Stimulated activated CD8-positive, alpha-beta memory T cell treated with anti-CD3 and anti-CD28 coated beads, Interleukin-7, amount 100 ng/mL, for 48 hours (primary cell): ENCODE measurements at regions not wholly inside any gene's neighbourhood (a gene's known extent, or its start where the extent isn't known, plus 50 kb on each side); places are given as distances from the start of the nearest gene placed in this dataset.
"Not testable (repeated sequence)": the region's sequence is repeated elsewhere in the genome, so short reads cannot be mapped to it uniquely, and the experiment has no call there.

Experiments used
- DNase-seq, 2 donors: peaks; one replicate each; pipeline ENCODE4 v3.0.0-alpha.2; 2020; ENCODE audit warnings: low read depth in 1 of 2; ENCODE audit errors: extremely low read depth in 1 of 2

DNA sequence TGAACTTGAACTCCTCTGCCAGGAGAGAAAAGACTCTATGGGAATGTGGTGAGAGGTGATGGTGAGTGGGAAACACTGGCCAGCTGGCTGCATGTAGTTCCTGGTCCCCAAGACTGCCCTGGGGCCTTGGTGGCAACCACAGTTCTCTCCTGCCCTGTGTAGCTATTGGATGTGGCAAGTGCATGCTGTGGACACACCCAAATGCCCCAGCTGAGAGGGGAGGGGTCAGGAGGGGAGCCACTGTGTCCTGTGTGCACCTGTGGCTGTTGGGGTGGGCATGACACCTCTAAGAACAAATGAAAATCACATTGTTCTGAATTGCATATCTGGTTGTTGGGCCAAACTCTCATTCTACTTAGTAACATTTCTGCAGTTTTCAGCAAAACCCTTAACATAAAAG is 409.6 kb downstream of the NSUN3 start:
- DNase-seq, result no peak

DNA sequence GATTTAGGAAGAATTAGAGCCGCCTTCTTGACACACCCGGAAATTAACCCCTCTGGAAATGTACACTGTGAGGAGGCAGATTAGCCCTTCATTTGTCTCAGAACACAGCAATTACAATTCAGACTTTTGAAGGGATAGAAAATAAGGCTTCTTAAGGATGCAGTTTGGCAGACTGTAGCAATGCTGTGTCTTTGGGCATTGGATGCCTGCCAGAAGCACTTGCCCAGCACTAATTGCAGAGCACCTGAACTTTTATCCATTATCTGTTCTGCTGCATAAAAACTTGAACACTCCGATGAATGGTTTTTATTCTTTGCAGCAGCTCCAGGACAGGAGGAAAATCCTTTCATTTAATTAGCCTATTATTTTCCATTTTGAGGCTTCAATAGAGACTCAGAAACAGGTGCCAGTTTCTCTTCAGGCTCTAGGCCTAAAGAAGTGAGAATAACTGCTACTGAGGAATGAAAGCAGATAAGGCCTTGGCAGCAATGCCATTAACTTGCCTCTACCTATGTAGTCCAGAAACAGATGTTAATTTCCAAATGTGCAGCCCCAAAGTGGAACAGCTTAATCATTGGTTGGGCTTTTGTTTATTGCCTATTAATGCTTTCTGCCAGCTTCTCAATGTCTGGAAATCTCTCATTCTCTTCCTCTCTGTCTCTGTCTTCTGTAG is 418.5 kb downstream of the NSUN3 start:
- DNase-seq, result no peak

DNA sequence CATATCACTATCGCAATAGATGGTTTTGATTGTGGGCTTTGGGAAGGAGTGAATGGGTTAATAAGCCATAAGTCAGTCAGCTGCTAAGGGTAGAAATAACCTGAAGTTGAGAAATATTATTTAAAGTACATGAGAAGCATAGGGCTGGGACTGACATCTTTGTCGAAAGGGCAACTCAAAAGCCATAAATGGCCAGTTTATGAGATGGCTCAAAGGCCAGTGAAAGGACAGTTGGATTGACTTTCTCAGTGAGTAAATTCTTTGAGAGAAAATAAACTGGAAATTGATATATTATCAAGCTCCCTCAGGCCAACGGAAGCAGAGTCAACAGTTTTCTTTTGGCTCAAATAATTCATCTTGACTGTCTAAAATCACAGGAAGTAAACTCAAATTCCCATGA is 419.8 kb downstream of the NSUN3 start:
- DNase-seq, result no peak

DNA sequence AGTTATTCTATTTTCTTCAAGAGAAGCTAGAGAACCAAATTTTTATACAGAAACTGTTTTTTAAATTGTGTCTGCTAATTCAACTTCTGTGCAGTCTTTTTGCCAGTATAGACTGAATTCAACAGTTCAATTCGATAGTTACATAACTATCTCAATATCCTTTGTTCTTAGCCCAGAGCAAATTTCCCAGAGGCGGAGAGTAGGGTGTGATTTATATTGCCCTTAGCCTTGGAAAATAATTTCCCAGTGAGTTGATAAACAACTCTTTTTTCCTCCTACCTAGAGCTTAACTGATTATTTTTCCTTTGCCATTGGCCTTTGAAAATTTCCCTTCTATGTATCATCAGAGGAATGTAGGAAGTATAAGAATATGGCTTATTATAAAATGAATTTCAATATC is 420.5 kb downstream of the NSUN3 start:
- no peak for DNase-seq

DNA sequence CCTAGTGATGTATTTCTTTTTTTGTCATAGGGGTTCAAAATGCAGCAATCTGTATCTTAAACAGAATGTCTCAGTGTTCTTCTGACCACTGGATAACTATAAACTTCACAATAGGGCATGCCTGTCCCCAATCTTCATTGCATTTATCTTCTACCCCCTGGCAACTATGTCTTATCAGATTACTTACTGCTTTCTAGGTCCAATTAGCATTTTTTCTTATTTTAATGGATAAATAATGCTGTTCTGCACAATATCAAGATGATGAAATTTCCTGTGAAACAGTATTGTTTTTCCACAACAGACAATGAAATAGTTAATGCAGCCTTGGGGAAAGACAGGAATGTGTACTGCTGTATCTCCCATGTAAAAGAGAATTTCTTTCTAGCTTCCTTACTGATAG is 432.1 kb downstream of the NSUN3 start:
- no peak for DNase-seq

DNA sequence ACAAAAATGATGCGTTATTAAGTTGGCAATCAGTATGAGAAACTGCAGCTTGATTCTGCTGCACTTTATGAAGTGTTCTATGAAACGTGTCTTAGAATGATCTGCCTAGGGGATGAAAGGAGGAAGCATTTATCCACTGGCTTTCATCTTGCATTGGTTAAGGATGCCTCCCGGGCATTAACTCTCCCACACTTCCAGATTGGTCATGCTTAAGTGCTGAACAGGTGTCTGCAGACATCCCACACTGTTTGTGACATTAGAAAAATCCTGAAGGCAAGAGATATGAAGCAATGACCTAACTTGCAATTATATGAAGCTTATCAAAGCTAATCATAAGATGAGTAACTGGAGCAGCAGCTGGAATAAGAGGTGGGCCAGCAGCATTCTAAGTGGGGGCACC is 437.3 kb downstream of the NSUN3 start:
- DNase-seq, result no peak

DNA sequence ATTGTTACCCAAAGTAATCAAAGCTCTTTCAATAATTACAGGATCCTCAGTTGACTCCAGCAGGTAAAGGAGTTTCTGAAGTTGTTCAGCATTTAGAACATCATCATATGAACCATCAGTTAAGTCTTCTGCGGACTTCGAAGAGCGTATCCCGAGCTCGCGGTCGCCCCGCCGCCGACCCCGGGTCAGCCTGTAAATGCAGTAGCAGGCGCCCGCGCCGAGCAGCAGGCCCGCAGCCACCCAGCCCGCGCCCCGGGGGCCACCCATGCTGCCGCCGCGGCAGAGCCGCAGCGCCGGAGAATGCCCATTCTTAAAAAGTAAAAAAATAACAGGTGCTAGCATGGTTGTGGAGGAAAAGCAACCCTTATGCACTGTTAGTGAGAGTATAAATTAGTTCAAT is 444.5 kb downstream of the NSUN3 start:
- not testable (repeated sequence) for DNase-seq

DNA sequence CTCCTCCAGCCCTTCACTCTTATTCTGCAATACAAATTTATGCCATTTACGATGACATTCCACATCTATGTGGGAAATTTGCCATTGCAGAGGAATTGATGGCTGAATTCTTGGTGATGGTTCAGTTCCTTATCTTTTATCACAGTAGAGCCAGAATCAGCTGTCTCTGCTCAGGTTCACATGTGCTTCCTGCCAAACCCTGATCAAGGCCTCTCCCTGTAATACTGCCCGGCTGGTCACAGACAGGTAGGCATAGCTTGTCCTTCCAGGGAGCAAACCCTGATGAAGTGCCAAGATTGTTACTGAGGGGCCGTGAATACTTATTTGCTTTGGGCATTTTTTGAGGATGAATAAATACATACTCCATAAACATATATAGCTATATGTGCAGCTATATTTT is 450.0 kb downstream of the NSUN3 start:
- DNase-seq, result no peak

DNA sequence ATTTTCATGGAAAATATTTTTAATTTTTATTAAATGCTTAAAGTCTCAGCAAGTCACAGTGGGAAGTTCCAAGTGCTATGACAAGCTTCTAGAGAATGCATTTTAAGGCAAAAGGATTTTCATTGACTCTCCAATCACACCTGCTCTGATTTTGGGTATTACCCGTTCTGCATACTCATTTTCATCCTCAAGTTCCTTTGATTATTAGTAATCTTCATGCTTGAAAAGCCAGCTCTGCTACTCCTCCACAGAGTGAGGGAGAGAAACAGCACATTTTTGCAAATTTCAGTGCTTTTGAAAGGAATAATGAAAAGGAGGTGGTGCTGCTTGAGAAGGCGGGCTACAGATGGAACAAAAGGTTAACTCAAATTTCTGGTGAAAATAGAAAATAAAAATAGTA is 450.7 kb downstream of the NSUN3 start:
- DNase-seq, result no peak

DNA sequence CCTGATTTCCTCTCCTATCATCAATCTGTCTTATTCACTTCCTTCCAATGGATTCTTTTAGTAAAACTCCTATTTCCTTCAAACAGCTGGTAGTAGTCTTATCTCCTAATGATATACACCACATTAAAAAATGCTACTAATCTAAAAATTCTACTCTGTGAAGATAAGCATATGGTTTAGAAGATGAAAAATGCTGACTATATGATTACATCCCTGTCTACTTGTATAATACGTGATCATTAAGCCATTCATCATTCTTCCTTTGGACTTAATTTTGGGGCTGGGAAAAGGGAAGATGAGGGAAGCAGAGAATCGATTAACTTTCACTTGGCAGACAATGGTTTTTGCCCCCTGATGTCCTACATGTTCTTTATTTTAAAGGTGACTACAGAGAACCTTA is 453.1 kb downstream of the NSUN3 start:
- DNase-seq, result no peak

DNA sequence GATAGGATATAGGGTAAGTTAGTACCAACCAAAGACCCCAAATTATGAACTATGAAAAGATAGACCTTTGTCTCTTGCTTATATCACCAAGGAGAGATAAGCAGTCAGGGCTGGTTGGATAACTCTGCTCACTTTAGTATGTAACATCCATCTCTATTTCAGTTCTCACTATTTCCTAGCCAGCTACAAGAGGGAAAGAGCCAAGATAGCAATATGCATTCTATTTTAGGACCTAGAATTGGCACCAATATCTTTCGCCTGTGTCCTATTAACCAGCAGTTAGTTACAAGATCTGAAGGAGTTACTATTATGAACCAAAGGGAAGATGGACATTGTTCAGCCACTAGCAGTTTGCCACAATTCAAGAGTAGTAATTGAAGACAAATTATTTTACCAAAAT is 457.5 kb downstream of the NSUN3 start:
- DNase-seq, result no peak

DNA sequence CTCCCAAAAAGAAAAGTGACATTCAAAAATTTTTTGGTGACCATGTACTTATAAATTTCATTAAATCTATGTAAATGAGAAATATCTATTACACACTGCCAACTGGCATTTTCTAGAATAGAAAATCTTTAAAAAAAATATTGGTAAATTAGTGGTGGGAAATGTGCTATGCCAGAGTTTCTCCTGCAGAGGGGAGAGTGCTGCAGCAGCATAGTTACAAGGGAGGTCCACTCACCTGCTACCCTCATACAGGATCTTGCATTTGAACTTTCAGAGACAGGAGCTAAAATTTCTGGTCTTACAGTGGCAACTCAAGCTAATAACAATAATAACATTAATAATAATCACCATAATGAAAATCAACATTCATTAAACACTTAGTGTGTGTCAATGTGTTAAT is 459.6 kb downstream of the NSUN3 start:
- no peak for DNase-seq

DNA sequence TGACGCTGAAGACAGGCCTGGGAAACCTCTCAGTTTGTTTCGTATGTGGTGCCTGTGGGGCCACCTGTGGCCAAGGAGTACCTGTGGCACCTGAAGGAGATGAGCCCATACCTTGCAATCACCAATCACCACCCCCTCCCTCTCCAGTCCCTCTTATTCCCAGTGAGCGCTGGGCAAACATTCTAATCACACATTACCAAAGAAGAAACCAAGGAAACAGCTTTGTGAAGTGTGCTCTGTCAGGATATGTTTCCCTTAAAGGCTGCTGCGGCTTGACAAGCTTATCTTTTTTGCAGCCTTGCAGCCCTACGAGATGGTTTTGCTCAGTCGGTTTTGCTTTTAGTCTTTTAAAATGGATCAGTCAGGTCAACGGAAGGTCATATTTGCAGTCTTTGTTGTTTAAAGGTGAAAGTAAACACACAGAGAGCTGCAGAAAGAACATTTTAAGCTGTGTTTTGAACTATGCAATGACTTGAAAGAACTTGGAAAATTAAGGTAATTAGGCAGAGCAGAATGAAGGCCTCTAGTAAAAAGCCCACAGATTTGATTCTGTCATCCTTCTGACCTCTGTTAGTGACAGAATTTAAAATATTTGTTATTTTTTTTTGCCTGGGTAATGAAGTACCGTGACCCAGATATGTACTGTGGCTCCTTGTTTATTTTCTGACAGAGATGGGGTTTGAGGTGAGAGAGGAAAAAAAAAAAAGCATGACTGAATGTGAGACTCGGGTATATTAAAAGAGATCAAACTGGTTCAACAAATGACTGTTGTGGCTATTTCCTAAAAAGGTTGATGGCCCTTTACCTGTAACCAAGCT is 461.4 kb downstream of the NSUN3 start:
- no peak for DNase-seq

DNA sequence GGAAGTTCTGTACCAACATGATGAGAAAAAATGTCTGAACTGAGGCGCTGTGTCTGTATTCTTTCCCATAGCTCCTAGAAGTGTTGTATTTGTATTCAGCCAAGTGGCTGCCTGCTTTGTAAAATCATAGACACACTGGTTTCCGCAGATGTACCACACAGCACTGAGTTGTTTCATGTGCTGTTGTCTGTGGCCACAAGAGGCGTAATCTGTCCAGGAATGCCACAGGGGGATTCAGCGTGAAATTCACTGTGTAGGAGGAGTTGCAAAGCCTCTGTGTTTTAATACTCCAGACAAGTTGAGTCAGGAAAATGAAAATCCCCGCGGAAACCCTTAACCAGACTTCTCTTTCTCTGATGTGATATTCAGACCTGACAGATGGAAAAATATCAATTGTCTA is 462.2 kb downstream of the NSUN3 start:
- DNase-seq, result no peak

DNA sequence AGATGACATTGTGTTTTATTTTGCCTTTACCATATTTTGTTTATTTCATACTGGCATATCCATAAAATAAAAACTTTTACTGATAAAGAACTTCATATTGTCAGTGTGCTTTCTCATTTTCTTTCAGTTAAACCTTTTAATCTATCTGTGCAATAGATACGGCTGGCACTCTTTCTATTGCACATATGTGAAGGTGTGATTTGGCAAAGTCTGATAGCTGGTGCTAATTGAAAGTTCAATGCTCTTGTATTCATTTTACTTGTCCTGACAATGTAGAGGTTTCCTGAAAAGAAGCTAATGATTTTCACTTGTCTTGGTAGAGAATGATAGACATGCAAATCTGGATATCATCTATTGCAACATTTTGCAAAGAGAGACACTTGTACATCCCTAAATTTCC is 467.0 kb downstream of the NSUN3 start:
- no peak for DNase-seq

DNA sequence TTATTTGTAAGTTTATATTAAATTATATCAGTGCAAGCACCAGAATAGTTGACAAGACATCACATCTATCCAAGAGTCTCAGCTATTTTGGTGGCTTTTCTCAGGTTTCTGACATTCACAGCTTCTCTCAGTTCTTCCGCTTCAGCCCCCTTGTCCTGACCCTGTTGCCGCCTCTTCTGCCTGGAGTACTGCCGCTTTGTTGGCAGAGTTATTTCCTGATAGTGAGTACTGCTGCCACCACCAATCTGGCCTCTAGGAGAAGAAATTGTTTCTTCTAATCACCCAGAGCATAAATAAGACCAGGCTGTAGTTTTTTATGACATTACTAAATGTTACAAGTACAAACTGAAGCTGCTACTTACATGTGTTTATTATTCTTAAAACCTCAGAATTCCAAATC is 470.1 kb downstream of the NSUN3 start:
- DNase-seq, result no peak

DNA sequence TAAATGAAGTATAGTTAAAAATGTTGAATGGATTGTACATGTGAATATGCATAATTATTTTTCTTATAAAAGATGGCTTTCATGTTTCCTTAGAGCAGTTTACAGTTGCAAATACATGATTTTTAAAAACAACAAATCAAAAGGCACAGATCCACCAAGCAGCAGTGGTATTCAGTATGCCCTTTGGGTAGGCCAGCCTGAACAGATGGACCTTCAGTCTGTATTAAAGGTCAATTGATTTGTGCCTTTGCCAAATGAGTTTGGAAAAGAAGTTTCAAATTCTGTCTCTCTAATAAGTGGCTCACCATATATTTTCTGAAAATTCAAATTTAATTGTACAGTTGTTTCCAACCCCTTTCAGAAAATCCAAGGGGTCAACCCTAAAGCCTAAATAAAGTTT is 477.1 kb downstream of the NSUN3 start:
- no peak for DNase-seq

DNA sequence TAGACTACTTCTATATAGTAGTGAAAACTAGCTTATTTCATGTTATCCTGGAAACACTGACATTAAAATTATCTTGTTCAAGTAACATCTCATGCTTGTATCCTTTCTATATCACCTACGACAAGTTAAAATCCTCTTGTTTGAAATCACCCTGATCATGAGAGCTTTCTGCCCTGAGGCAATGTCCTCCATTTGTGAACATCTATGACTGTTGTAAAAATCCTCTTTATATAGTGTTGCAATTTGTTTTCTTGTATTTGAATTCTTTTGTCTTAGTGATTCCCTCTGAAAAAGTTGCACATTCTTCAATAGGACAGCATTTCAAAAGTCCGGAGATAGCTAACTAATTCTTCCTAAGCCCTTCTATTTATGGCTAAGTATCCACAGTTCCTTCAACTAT is 480.3 kb downstream of the NSUN3 start:
- DNase-seq, result no peak

DNA sequence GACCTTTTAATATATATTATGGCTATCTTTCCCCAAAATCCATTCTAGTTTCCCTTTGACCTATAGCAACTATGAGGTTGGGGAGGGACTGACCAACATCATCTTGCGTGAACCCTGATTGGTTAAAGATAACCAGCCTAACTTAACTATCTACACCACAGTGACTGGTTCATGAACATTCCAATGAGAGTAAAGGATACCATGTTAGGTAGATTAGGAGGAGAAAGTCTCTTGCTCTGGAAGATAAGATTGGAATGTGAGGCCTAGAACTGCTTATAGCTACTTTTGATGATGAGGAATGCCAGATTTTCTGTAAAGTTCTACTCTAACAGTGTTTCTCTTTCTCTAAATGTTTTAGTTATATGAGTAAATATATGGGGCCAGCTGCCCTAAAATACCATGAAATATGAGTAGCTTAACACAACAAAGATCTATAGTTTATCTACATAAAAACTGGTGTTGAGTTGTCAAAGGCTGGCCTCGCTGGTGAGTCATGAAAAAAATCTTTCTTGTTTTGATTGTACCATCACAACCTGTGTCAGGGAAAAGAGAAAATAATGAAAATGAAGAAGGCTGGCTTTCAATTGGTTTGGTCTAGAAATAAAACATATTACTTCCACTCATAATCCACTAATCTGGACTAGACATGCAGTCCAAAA is 481.4 kb downstream of the NSUN3 start:
- DNase-seq, result no peak

DNA sequence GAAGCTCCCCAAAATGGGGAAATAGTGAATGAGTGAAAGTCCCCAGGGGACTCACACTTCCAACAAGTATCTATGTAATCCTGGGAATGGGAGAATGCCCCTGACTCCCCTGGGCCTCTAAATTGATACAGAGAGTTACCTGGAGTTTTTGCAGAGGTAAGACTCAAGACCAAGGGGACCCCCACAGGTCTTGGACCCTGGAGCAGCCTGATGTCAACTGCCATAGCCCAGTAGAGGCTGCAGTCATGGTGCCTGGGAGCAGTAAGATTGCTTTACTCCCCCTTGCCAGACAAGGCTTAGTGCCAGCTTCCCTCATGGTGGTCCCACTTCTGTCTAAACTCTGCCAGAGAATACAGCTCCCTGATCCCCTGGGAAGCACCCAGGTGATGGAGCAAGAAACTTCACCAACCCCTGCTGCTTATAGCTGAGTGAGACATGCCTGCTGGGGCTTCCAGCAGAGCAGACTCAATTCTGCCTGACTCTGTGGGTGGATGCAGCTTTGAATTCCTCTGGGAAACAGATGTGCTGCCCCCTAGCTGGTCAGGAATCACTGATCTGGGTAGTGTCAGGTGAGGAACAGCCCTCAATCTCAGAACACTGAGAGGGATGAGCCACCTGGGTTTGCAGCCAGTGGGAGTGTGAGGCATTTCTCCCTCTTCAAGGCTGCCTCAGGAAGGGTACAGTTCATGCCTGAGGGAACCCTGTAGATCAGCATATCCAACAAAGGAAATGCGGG is 485.9 kb downstream of the NSUN3 start:
- DNase-seq, result no peak

DNA sequence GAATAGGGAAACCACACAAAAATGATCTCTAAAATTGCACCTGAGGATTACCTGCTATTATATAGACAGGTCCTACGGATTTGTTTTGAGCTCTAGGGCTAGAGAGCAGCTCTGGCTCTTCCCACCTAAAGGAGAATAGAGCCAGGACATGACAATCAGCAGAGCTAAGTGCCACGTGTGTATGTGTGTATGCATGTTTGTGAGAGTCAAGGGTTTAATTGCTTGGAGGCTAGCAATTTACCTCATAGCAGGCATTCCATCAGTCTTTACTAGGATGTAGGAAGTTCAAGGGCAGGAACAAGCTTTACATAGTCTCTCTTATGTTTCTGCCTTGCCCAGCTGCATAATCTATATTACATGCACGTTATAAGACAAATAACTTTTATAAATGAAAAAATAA is 498.2 kb downstream of the NSUN3 start:
- no peak for DNase-seq
